ENCODE measurements at regions not wholly inside any gene's neighbourhood (a gene's known extent, or its start where the extent isn't known, plus 50 kb on each side); places are given as distances from the start of the nearest gene placed in this dataset.

DNA sequence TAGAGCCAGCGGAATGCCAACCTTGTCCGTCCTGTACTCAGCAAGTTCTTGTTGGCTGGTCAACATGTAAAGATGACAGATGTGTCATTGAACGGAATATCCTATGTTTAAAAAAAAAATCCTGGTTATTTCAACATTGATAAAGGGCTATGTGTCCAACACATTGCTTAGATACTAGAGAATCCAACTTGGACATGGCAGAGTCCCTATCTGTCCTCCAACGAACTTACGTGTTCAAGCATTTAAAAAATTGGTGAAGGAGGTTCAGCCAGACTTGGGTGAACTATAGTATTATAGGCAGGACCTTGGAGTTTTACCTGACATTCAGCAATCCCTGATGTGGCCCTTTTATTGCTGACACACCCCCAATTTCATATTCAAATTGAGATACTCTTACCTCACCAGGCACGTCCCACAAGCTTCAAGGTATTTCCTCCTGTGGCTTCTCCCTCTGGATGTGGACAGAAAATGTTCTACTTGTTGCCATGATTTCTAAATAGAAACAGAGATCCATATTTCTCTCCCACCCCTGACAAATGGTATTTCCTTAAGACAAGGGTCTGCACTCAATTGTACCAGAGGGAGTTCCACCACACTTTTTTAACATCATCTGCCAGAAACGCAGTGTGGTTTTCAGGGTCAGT is 207.7 kb upstream of the TPM1 start:
- Histone ChIP-seq H3K9ac (ENCODE audit: low read length) (no peak overlapping the region), H3K79me2 (replicated peaks; ENCODE audit: insufficient read depth, low read length) (no peaks in the 10 kb centered on the region), H2AFZ (ENCODE audit: low read depth, low read length) (no peak overlapping the region), H3K27me3 (ENCODE audit: insufficient read depth, low read depth, low read length) (no peaks in the 10 kb centered on the region), H3K9me2 (ENCODE audit: insufficient read depth, low read length) (no peaks in the 10 kb centered on the region), H3K27ac (ENCODE audit: low read length) (no peak overlapping the region), H4K20me1 (ENCODE audit: insufficient read depth) (no peaks in the 10 kb centered on the region), H3K4me2 (ENCODE audit: low read length) (no peak overlapping the region), H3K36me3 (ENCODE audit: insufficient read depth, low read length) (no peaks in the 10 kb centered on the region), H3K4me3 (ENCODE audit: low read length) (no peak overlapping the region), H3F3A (ENCODE audit: insufficient read depth, low read length, poor library complexity, severe bottlenecking) (no peaks in the 10 kb centered on the region), H3K9me3 (ENCODE audit: low read length) (no peaks in the 10 kb centered on the region)
- no peak for TF ChIP-seq EZH2 (IDR thresholded peaks at IDR 0.05; ENCODE audit: borderline replicate concordance, insufficient read depth, low read length, poor library complexity, severe bottlenecking)
- TF ChIP-seq, protein P1, sequence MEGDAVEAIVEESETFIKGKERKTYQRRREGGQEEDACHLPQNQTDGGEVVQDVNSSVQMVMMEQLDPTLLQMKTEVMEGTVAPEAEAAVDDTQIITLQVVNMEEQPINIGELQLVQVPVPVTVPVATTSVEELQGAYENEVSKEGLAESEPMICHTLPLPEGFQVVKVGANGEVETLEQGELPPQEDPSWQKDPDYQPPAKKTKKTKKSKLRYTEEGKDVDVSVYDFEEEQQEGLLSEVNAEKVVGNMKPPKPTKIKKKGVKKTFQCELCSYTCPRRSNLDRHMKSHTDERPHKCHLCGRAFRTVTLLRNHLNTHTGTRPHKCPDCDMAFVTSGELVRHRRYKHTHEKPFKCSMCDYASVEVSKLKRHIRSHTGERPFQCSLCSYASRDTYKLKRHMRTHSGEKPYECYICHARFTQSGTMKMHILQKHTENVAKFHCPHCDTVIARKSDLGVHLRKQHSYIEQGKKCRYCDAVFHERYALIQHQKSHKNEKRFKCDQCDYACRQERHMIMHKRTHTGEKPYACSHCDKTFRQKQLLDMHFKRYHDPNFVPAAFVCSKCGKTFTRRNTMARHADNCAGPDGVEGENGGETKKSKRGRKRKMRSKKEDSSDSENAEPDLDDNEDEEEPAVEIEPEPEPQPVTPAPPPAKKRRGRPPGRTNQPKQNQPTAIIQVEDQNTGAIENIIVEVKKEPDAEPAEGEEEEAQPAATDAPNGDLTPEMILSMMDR (IDR thresholded peaks at IDR 0.05; ENCODE audit: poor library complexity, severe bottlenecking): no peak
- no peak for TF ChIP-seq REST (IDR thresholded peaks at IDR 0.05; ENCODE audit: borderline replicate concordance)
- TF ChIP-seq TAF1 (IDR thresholded peaks at IDR 0.05; ENCODE audit: low read depth): no peak
- no peak for TF ChIP-seq EP300 (conservative IDR thresholded peaks at IDR 0.05; ENCODE audit: poor library complexity, severe bottlenecking)
- no peak for TF ChIP-seq MXI1 (conservative IDR thresholded peaks at IDR 0.05; ENCODE audit: poor library complexity, severe bottlenecking)
- TF ChIP-seq SMC3 (conservative IDR thresholded peaks at IDR 0.05; ENCODE audit: poor library complexity): no peak
- TF ChIP-seq RAD21 (conservative IDR thresholded peaks at IDR 0.05): no peak
- TF ChIP-seq POLR2AphosphoS5 (IDR thresholded peaks at IDR 0.05): no peak

- Histone ChIP-seq H3K36me3 (ENCODE audit: insufficient read depth, low read length) (no peaks in the 10 kb centered on the region), H3K27ac (ENCODE audit: low read length) (no peak overlapping the region), H3K9me2 (ENCODE audit: insufficient read depth, low read length) (no peaks in the 10 kb centered on the region), H3K27me3 (ENCODE audit: insufficient read depth, low read depth, low read length) (no peaks in the 10 kb centered on the region), H2AFZ (ENCODE audit: low read depth, low read length) (no peak overlapping the region), H3K9me3 (ENCODE audit: low read length) (no peaks in the 10 kb centered on the region), H3K79me2 (replicated peaks; ENCODE audit: insufficient read depth, low read length) (no peaks in the 10 kb centered on the region), H4K20me1 (ENCODE audit: insufficient read depth) (no peaks in the 10 kb centered on the region), H3K9ac (ENCODE audit: low read length) (no peak overlapping the region), H3K4me2 (ENCODE audit: low read length) (no peak overlapping the region), H3F3A (ENCODE audit: insufficient read depth, low read length, poor library complexity, severe bottlenecking) (no peaks in the 10 kb centered on the region), H3K4me3 (ENCODE audit: low read length) (no peak overlapping the region)
- no peak for TF ChIP-seq EP300 (conservative IDR thresholded peaks at IDR 0.05; ENCODE audit: poor library complexity, severe bottlenecking)
- no peak for TF ChIP-seq POLR2AphosphoS5 (IDR thresholded peaks at IDR 0.05)
These were observed 207.2 kb upstream of the TPM1 start for GRCh38 chr15:62835351-62835750.
